Activated CD4-positive, CD25-positive, alpha-beta regulatory T cell treated with anti-CD3 and anti-CD28 coated beads, Interleukin-2, amount 50 U/mL, for 24 hours (primary cell): ENCODE measurements at regions not wholly inside any gene's neighbourhood (a gene's known extent, or its start where the extent isn't known, plus 50 kb on each side); places are given as distances from the start of the nearest gene placed in this dataset.
"Not testable (repeated sequence)": the region's sequence is repeated elsewhere in the genome, so short reads cannot be mapped to it uniquely, and the experiment has no call there.

ENCODE experiments used
- ATAC-seq, 2 donors: fragments of 150-1000 bp; cut with Tn5 transposase; one replicate each; pipeline ENCODE4 v1.10.0; 2021; ENCODE audit warnings: mild to moderate bottlenecking in 1 of 2, moderate library complexity in 1 of 2

DNA sequence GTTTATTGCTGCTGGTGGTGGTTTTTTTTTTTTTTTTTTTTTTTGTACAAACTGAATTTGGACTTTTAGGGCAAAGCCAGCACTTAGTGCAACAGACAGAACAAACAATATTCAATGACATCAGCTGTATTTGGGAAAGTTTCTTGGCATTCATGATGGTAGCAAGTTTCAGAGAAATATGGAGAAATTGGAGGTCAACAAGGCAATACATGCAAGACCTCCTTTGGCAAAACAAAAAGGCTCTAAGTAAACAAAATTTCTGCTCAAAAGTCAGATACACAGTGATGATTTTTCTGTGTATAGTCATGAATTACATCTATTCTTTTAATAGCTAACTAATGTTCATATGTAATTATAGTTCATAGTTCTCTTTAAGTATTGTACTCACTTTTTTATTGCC is 612.5 kb upstream of the LUZP2 start:
- ATAC-seq = no peak

GRCh38 chr11:23885801-23886200 is 611.1 kb upstream of the LUZP2 start:
- ATAC-seq = no peak

- not testable (repeated sequence) for ATAC-seq
These were observed 609.7 kb upstream of the LUZP2 start for GRCh38 chr11:23887122-23887521.

DNA sequence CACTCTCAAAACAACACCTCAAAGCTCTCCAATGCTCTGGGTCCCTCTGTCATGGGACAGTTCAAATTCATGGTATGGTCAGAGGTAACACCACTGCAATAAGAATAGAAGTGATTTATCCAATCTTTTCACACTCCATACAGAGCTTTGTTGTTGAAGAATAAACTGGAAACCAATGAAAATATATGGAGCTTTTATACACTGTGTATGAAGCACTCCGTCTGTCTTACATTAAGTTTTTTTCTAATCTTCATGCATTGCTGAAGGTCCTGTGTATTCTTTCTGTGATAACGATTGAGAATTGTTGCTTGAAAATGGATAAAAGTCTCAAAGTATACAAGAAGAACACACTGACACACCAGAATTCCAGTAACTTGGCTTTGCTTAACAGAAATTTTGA is 603.7 kb upstream of the LUZP2 start:
- no peak for ATAC-seq

- no peak for ATAC-seq
These were observed 599.2 kb upstream of the LUZP2 start for GRCh38 chr11:23897453-23898286.

DNA sequence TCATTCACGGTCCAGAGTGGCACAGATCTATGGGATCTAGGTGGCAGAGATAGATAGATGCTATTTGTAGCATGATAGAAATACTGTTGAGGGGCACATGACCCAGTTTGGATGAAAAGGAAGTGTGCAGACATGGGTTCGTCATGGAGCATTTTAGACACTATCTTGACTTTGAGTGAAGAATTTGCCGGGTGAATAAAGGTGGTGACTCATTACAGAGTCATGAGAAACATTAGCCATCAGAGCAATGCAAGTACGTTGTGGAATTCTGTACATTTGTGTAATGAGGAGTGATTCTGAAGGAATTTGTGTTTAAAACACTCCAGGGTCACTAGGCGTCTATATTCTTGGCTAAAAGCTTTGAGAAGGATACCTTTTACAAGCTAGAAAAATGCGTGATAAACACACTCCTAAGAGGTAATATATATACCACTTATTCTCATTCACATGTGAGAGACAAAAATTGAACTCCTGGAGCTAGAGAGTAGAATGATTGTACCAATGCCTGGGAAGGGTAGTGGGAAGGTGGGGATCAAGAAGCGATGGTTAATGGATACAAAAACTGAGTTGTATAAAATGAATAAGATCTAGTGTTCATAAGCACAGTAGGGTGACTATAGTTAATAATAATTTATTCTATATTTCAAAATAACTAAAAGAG is 593.7 kb upstream of the LUZP2 start:
- no peak for ATAC-seq

GRCh38 chr11:23919455-23919854 is 577.4 kb upstream of the LUZP2 start:
- ATAC-seq = no peak

DNA sequence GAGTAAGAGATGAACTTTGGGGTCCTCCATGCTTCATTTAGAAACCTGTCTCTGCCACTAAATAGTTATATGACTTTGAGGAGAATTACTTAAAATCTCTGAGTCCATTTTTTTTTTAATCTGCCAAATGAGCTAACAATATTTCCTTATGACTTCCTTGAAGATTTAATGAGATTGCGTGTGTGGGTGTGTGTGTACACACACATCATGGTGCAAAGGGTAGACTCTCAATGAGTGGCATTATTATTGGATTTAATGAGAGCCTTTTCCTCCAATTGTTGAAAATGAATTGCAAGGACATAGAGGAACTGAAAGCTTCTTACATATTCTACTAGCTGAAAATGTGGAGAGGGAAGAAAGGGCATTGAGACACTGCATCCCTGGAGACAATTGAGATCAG is 573.5 kb upstream of the LUZP2 start:
- ATAC-seq = no peak

- ATAC-seq = no peak
These were observed 572.6 kb upstream of the LUZP2 start for GRCh38 chr11:23924226-23924625.

- ATAC-seq = no peak
These were observed 565.4 kb upstream of the LUZP2 start for GRCh38 chr11:23931443-23931842.

DNA sequence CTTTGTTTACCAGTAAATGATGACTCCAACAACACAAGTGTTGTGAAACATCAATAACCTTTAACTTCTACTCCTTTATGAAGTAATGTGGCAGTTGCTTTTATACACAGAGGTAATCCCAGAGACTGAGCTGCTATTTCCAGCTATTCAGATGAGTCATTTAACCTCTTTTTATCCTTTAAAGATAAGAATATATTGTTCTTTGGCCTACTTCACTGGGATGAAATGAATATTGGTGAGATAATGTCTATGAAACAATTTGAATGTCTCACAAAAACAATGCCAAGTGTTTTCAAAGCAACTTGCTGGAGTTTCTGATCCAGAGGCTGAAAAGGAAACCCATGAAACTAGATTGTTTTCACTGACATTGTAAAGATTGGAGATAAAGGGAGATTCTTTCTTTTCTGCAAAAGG is 564.4 kb upstream of the LUZP2 start:
- ATAC-seq = no peak

DNA sequence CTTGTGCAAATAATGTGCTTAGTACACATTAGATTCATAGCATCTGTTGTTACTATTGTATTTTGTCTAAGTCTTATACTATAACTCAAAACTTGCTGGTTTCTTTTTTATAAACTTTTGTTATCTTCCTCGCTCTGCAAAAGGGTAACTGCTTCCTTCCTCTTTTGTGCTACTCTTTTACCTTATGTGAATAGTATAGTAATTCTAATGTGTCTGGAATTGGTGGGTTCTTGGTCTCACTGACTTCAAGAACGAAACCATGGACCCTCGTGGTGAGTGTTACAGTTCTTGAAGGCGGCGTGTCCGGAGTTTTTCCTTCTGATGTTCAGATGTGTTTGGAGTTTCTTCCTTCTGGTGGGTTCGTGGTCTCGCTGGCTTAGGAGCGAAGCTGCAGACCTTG is 563.1 kb upstream of the LUZP2 start:
- ATAC-seq = no peak

GRCh38 chr11:23934671-23935270 is 562.1 kb upstream of the LUZP2 start:
- not testable (repeated sequence) for ATAC-seq

GRCh38 chr11:23942117-23942815 is 554.6 kb upstream of the LUZP2 start:
- ATAC-seq = not testable (repeated sequence)

DNA sequence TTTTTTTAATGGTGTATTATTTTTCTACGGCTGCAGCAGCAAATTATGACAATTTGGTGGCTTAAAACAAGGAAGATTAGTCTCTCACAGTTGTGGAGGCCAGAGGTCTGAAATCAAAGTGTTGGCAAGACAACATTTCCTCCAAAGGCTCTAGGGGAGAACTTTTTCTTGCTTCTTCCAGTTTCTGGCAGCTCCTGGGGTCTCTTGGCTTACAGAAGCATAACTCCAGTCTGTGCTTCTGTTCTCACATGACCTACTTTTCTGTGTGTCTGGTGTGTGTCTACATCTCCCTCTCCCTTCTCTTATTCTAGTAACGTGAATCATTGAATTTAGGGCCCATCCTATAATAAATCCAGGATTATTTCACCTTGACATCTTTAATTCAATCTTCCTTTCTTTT is 551.9 kb upstream of the LUZP2 start:
- ATAC-seq = no peak

GRCh38 chr11:23947883-23948282 is 549.0 kb upstream of the LUZP2 start:
- ATAC-seq = no peak

GRCh38 chr11:23948851-23949250 is 548.0 kb upstream of the LUZP2 start:
- no peak for ATAC-seq

DNA sequence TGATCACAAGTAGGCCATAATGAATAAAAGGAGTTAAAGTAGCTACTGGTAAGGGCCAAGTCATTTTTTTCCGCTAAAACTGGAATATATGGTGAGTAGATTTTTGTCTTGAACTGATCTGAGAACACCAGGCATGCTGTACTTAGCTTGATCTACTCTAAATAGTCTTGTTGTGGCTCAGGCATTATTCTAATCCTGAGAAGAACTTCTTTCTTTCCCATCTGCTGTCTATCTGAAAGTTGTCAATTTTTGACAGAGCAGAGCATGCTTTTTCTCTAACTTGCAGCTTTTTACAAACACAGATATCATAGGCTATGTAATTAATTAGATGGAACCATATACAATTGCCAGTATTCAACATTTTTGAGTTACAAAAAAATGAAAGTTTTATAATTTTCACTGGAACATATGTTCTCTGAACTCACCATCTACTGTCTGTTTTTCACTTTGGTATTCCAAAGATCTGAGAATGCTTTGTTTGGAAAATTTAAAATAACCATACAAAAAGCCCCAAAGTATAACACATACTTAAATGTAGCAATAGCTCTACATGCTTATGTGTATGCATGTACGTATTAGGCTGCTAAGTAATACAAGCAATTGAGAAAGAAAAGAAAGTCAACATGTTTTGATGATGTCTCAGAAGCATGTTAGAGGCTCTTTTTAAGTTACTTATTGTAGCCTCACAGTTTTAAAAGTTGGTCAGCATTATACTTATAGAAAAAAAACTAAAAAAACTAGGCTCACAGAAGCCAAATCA is 542.7 kb upstream of the LUZP2 start:
- no peak for ATAC-seq

- no peak for ATAC-seq
These were observed 542.1 kb upstream of the LUZP2 start for GRCh38 chr11:23954730-23955129.

DNA sequence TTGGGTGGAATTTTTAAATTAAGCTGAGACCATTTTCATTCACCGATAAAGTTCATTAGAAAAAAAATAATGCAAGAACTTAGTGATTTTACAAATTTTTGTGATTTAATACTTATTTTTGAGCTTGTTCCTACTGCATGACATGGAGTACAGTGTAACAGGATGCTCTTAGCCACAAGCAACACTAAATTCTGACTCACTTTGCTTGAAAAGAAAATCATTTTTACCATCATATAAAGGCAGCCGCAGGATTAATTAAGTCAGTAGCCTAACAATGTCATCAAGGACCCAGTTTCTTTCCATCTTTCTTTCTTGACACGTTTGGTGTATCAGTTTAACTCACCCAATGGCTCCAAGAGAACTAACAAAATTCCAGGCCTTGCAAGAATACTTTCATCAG is 540.3 kb upstream of the LUZP2 start:
- ATAC-seq = no peak

- ATAC-seq = no peak
These were observed 539.5 kb upstream of the LUZP2 start for GRCh38 chr11:23957314-23957713.

DNA sequence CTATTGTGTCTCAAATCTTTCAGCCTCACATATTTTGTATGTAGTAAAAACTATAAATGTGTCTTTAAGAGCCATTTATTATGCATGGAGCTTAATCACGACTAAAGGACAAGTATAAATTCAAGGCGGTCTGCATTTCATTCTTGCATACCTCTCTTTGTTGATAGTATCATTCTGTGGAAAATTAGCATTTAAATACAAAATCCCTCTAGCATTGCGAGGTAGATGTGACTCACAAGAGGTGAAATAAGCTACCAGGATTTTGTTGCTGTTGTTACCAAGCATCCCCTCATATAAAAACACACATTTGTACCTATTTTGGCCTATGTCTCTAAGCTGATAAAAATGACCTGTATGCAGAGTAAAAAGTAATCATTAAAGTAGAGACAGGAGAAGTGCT is 537.4 kb upstream of the LUZP2 start:
- no peak for ATAC-seq
